Endothelial cell of umbilical vein (primary cell): ENCODE measurements at regions not wholly inside any gene's neighbourhood (a gene's known extent, or its start where the extent isn't known, plus 50 kb on each side); places are given as distances from the start of the nearest gene placed in this dataset.
A peak's percentile ranks its signal among the peaks of the same experiment; 100 is the strongest.

Experiments used
- BruUV-seq: library from RNA; stranded (reverse); fragments of 400-500 nt; replicated peaks from 2 replicates; lab custom pipeline; 2021; lab: Mats Ljungman, UMichigan
- CTCF ChIA-PET: fragments of 300-600, 350-600 bp; sonication (Branson Sonifier 250); formaldehyde crosslinking; loops from one replicate; lab custom pipeline; 2021; ENCODE audit warnings: antibody characterized with exemption, inconsistent platforms; lab: Charles Lee
- POLR2A ChIA-PET: fragments of 300-600, 350-600 bp; sonication (Branson Sonifier 250); formaldehyde crosslinking; loops from one replicate; lab custom pipeline; 2021; ENCODE audit warnings: antibody characterized with exemption, inconsistent platforms; lab: Charles Lee
- DNase-seq: peaks from one replicate; pipeline ENCODE4 v3.0.0-alpha.2; 2011; ENCODE audit warnings: low read depth, low spot score
- FAIRE-seq: peaks from 2 replicates; lab custom pipeline; 2011; peaks lifted over from hg19 to GRCh38; lab: Jason Lieb, UNC
- H2AFZ ChIP-seq: 2 replicates; pipeline ENCODE4 v1.6.0; 2012; ENCODE audit warnings: low read depth, low read length, control low read depth, inconsistent platforms
- H3K27ac ChIP-seq: 2 replicates; pipeline ENCODE4 v1.5.1; 2011; ENCODE audit warnings: low read depth, mild to moderate bottlenecking, control low read depth, low read length, moderate library complexity; ENCODE audit not compliant: insufficient read depth
- H3K27me3 ChIP-seq, 2 experiments: 2 replicates each; pipeline versions ENCODE4 v1.6.0 to v1.6.1; 2011; ENCODE audit warnings: low read length in 2 of 2, mixed read lengths in 1 of 2; ENCODE audit not compliant: control insufficient read depth in 2 of 2, insufficient read depth in 2 of 2
- H3K36me3 ChIP-seq, 2 experiments: 2 replicates in 1 of 2; 3 replicates in 1 of 2; pipeline ENCODE4 v1.5.1; 2011; ENCODE audit warnings: low read length in 2 of 2, mild to moderate bottlenecking in 1 of 2, moderate library complexity in 1 of 2; ENCODE audit not compliant: control insufficient read depth in 2 of 2, insufficient read depth in 2 of 2; ENCODE audit errors: extremely low read depth in 1 of 2
- H3K4me1 ChIP-seq: 3 replicates; pipeline ENCODE4 v1.5.1; 2011; ENCODE audit warnings: mild to moderate bottlenecking, low read length; ENCODE audit not compliant: control insufficient read depth, insufficient read depth; ENCODE audit errors: extremely low read depth
- H3K4me2 ChIP-seq: 2 replicates; pipeline ENCODE4 v1.6.1; 2011; ENCODE audit warnings: low read length, control low read depth, mixed read lengths; ENCODE audit not compliant: insufficient read depth
- H3K4me3 ChIP-seq, 3 experiments: fragments of 200-600 bp in 1 of 3; sonication (generic), shearing (Covaris generic) in 1 of 3; replicated peaks in 1 of 3; 2 replicates each; pipeline ENCODE4 v1.5.1; 2011 to 2016; ENCODE audit warnings: control low read depth in 3 of 3, low read length in 3 of 3, mild to moderate bottlenecking in 2 of 3, inconsistent platforms in 1 of 3, low read depth in 1 of 3, moderate library complexity in 1 of 3; ENCODE audit not compliant: insufficient read depth in 1 of 3
- H3K79me2 ChIP-seq: 2 replicates; pipeline ENCODE4 v1.6.0; 2012; ENCODE audit warnings: low read length, inconsistent platforms; ENCODE audit not compliant: control insufficient read depth, insufficient read depth
- H3K9ac ChIP-seq: replicated peaks from 2 replicates; pipeline ENCODE3; 2011; ENCODE audit warnings: low read length, control low read depth; ENCODE audit not compliant: insufficient read depth; ENCODE audit errors: extremely low read depth
- H3K9me1 ChIP-seq: replicated peaks from 3 replicates; pipeline ENCODE4 v1.6.0; 2011; ENCODE audit warnings: mild to moderate bottlenecking, low read length; ENCODE audit not compliant: control insufficient read depth, insufficient read depth; ENCODE audit errors: extremely low read depth
- H3K9me3 ChIP-seq: replicated peaks from 2 replicates; pipeline ENCODE4 v1.5.1; 2012; ENCODE audit warnings: low read length, inconsistent platforms; ENCODE audit not compliant: control insufficient read depth, insufficient read depth
- H4K20me1 ChIP-seq: replicated peaks from 2 replicates; pipeline ENCODE3; 2011; ENCODE audit warnings: mild to moderate bottlenecking, low read length; ENCODE audit not compliant: control insufficient read depth, insufficient read depth; ENCODE audit errors: extremely low read depth
- EZH2 ChIP-seq: IDR thresholded peaks from 2 replicates; pipeline ENCODE4 v1.6.1; 2012; ENCODE audit warnings: borderline replicate concordance, low read depth, mild to moderate bottlenecking, moderate library complexity, low read length, inconsistent platforms; ENCODE audit not compliant: severe bottlenecking
- FOS ChIP-seq: IDR thresholded peaks from 2 replicates; pipeline ENCODE4 v1.6.1; 2011; ENCODE audit warnings: mild to moderate bottlenecking, low read length, moderate library complexity, borderline replicate concordance; ENCODE audit not compliant: insufficient read depth
- GATA2 ChIP-seq: IDR thresholded peaks from 2 replicates; pipeline ENCODE4 v1.7.0; 2011; ENCODE audit warnings: low read depth, mild to moderate bottlenecking, moderate library complexity, mixed read lengths, low read length; ENCODE audit not compliant: insufficient read length, insufficient read depth
- JUN ChIP-seq: IDR thresholded peaks from 2 replicates; pipeline ENCODE4 v1.6.1; 2011; ENCODE audit warnings: borderline replicate concordance, low read depth; ENCODE audit not compliant: insufficient read length, insufficient read depth
- MYC ChIP-seq: IDR thresholded peaks from one replicate; pipeline ENCODE4 v1.6.1; 2011; ENCODE audit warnings: mild to moderate bottlenecking, low read depth, low read length
- POLR2A ChIP-seq: IDR thresholded peaks from 2 replicates; pipeline ENCODE4 v1.6.1; 2012; ENCODE audit warnings: low read depth, mild to moderate bottlenecking, control low read depth, low read length
- POLR2AphosphoS5 ChIP-seq: IDR thresholded peaks from 2 replicates; pipeline ENCODE4 v1.6.1; 2012; ENCODE audit warnings: low read depth, mild to moderate bottlenecking, control low read depth, low read length, moderate library complexity; ENCODE audit not compliant: insufficient read depth
- dilution Hi-C: fragments of 300-500 bp; cut with MboI; formaldehyde crosslinking; loops from one replicate; pipeline ENCODE4 v1.15.0; 2019; ENCODE audit warnings: low sequenced_read_pairs; ENCODE audit not compliant: extremely low pct_ligation_motif_present
- intact Hi-C: fragments of 100-400 bp; cut with micrococcal nuclease; formaldehyde crosslinking; loops from one replicate; pipeline ENCODE4 v1.10.0; 2022
- TF ChIP-seq, protein P1 (sequence below): IDR thresholded peaks from 2 replicates; pipeline ENCODE4 v1.6.1; 2011; ENCODE audit not compliant: insufficient read depth, insufficient read length
- TF ChIP-seq, protein P2 (sequence below), 2 donors: IDR thresholded peaks; 1 replicate in 1 of 2; 2 replicates in 1 of 2; pipeline ENCODE4 v1.5.1; 2011; ENCODE audit warnings: low read length in 2 of 2, mild to moderate bottlenecking in 2 of 2, moderate library complexity in 2 of 2, control low read depth in 1 of 2, inconsistent platforms in 1 of 2, low read depth in 1 of 2; ENCODE audit not compliant: insufficient read depth in 1 of 2; ENCODE audit errors: extremely low read depth in 1 of 2

DNA sequence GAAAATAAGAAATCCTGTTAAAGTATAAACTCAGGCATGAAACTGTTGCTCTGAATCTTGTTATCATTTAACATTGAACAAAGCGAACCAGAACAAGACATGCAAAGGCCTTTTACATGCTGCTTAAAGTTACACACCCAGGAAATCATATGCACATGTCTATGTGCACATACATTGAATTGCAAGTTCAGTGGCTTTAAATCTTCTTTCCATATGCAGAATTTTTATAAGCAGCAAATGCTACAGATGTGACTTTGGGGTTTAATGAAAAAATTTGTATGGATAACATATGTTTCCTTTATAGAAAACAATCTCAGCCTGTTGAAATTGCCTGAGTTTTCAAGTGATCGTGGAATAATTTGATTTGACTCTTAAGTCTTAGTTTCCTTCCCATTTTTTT is 193.9 kb downstream of the AEBP2 start:
- CTCF ChIA-PET: no interaction called here
- TF ChIP-seq POLR2A: no peak
- POLR2A ChIA-PET: no interaction called here
- H2AFZ ChIP-seq: no peak overlapping the region
- no TSS peak for BruUV-seq
- no peak overlapping the region for H3K27ac ChIP-seq
- no peak overlapping the region for H3K9ac ChIP-seq
- H3K9me3 ChIP-seq: no peaks in the 10 kb centered on the region
- dilution Hi-C loops: no loop called here
- no peaks in the 10 kb centered on the region for H3K4me1 ChIP-seq
- no peaks in the 10 kb centered on the region for H3K27me3 ChIP-seq
- H4K20me1 ChIP-seq: no peaks in the 10 kb centered on the region
- no peaks in the 10 kb centered on the region for H3K9me1 ChIP-seq
- no peak overlapping the region for H3K4me3 ChIP-seq
- no peaks in the 10 kb centered on the region for H3K79me2 ChIP-seq
- H3K36me3 ChIP-seq: no peaks in the 10 kb centered on the region
- DNase-seq: no peak
- H3K4me2 ChIP-seq: no peak overlapping the region
- FAIRE-seq: peak; percentile 18
- intact Hi-C loops: no loop called here

GRCh38 chr12:19633641-19634040 is 194.3 kb downstream of the AEBP2 start:
- no peak for DNase-seq
- TF ChIP-seq MYC: no peak
- TF ChIP-seq GATA2: no peak
- no peak for TF ChIP-seq FOS
- TF ChIP-seq POLR2A: no peak
- no peak for TF ChIP-seq POLR2AphosphoS5
- no peak for TF ChIP-seq JUN
- TF ChIP-seq, protein P1, sequence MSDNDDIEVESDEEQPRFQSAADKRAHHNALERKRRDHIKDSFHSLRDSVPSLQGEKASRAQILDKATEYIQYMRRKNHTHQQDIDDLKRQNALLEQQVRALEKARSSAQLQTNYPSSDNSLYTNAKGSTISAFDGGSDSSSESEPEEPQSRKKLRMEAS: no peak
- TF ChIP-seq, protein P2, sequence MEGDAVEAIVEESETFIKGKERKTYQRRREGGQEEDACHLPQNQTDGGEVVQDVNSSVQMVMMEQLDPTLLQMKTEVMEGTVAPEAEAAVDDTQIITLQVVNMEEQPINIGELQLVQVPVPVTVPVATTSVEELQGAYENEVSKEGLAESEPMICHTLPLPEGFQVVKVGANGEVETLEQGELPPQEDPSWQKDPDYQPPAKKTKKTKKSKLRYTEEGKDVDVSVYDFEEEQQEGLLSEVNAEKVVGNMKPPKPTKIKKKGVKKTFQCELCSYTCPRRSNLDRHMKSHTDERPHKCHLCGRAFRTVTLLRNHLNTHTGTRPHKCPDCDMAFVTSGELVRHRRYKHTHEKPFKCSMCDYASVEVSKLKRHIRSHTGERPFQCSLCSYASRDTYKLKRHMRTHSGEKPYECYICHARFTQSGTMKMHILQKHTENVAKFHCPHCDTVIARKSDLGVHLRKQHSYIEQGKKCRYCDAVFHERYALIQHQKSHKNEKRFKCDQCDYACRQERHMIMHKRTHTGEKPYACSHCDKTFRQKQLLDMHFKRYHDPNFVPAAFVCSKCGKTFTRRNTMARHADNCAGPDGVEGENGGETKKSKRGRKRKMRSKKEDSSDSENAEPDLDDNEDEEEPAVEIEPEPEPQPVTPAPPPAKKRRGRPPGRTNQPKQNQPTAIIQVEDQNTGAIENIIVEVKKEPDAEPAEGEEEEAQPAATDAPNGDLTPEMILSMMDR (IDR thresholded peaks at IDR 0.05; ENCODE audit: extremely low read depth in 1 of 2, insufficient read depth in 1 of 2, low read depth in 1 of 2, low read length in 2 of 2): no peak
- TF ChIP-seq EZH2: no peak
- Histone ChIP-seq H2AFZ (no peak overlapping the region), H3K4me2 (no peak overlapping the region), H3K4me3 (no peak overlapping the region), H3K9me3 (no peaks in the 10 kb centered on the region), H3K4me1 (no peaks in the 10 kb centered on the region), H3K9ac (no peak overlapping the region), H3K36me3 (no peaks in the 10 kb centered on the region), H3K9me1 (no peaks in the 10 kb centered on the region), H3K79me2 (no peaks in the 10 kb centered on the region), H4K20me1 (no peaks in the 10 kb centered on the region), H3K27ac (no peak overlapping the region), H3K27me3 (no peaks in the 10 kb centered on the region)
- BruUV-seq: no TSS peak
- dilution Hi-C loops (no loop called here), intact Hi-C loops (no loop called here)
- no peak for FAIRE-seq
- CTCF ChIA-PET: no interaction called here
- POLR2A ChIA-PET: no interaction called here
